ENCODE measurements at regions not wholly inside any gene's neighbourhood (a gene's known extent, or its start where the extent isn't known, plus 50 kb on each side); places are given as distances from the start of the nearest gene placed in this dataset.

- TF ChIP-seq CTCF (IDR thresholded peaks at IDR 0.05), result no peak
- TF ChIP-seq POLR2A (IDR thresholded peaks at IDR 0.05), result no peak
These were observed 657.5 kb upstream of the NRP1 start for GRCh38 chr10:33991924-33992323.
